ENCODE measurements at regions not wholly inside any gene's neighbourhood (a gene's known extent, or its start where the extent isn't known, plus 50 kb on each side); places are given as distances from the start of the nearest gene placed in this dataset.

DNA sequence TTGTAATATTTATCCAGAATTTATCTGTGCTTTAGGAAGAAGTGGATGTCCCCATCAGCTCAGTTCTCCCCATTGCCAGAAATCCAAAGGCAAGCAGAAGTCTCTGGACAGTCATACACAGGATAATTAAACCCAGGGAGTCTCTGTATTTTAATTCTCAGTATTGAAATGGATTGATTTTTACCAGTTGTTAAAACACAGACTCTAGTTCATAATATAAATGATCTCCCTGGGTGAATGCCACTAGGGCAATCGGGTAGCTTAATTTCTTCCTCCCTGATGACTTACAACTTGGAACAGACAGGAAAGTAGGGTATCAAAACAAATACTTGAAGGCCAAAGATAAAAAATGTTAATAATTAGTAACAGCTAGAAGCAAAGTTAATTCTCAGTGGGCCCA lies 66.5 kb upstream of the DAP start:
- peaks cover 2 to 6% (median 2%) of the 10 kb centered on the region in 3 donors for H3K27me3 Mint-ChIP-seq (ENCODE audit: low read depth in 3 of 3)
- H3K27ac Mint-ChIP-seq, result no peak overlapping the region
- peaks cover 0 to 3% of the 10 kb centered on the region in 2 donors for H3K4me1 Mint-ChIP-seq
- H3K4me3 Mint-ChIP-seq, result no peak overlapping the region
- no peaks in the 10 kb centered on the region for H3K9me3 Mint-ChIP-seq
- DNase-seq, result no peak
- no peaks in the 10 kb centered on the region for H3K36me3 Mint-ChIP-seq

DNA sequence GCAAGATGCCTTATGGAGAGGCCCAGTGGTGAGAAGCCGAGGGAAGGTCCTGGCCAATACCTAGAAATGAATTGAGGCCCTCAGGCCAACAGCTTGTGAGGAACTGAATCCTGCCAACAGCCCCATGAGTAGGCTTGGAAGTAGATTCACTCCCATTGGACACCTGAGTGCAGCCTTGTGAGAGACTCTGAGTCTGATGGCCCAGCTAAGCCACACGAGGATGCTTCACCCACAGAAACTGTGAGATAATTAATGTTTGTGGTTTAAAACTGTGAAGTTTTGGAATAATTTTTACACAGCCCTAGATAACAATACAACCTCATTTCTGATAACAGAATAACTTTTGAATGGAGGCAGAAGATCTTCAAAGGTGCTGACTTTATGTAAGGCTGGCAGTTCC lies 65.9 kb upstream of the DAP start:
- Mint-ChIP-seq H3K9me3 (no peaks in the 10 kb centered on the region), H3K4me3 (no peak overlapping the region), H3K36me3 (no peaks in the 10 kb centered on the region), H3K4me1 (peaks cover 0 to 3% of the 10 kb centered on the region in 2 donors), H3K27ac (no peak overlapping the region), H3K27me3 (ENCODE audit: low read depth in 3 of 3) (peaks cover 2 to 7% (median 6%) of the 10 kb centered on the region in 3 donors)
- DNase-seq, result no peak

DNA sequence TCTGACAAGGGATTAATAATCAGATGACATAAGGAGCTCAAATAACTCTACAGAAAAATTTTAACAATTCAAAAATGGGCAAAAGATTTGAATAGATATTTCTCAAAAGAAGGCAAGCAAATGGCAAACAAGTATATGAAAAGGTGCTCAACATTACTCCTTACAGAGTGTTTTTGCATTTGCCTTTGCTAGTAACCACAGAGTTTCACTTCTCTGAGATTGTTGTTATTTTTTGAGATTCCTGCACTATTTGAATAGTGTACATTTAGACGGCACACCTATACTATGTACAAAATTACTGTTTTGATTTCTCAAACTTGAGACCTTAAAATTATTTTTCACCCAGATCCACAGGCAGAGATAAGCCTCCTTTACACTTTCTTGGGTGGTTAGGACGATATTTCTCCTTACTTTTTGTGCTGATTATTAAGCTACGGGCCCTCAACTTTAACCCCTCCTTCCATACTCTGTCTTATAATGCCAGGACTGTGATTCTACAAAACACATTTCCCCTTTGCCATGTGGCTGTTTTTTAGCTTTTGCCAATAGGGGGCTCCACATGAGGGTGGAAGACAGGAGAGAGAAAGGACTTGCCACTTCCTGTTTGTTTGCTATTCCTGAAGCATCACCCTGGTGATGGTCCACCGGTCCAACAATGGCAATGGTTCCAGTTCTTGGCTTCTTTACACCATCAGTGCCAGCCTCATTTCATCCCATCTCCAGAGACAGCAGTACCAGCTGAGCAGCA lies 65.0 kb upstream of the DAP start:
- H3K27me3 Mint-ChIP-seq (ENCODE audit: low read depth in 3 of 3), result peaks cover 2 to 7% (median 6%) of the 10 kb centered on the region in 3 donors
- H3K9me3 Mint-ChIP-seq, result no peaks in the 10 kb centered on the region
- peaks cover 0 to 3% of the 10 kb centered on the region in 2 donors for H3K4me1 Mint-ChIP-seq
- no peak for DNase-seq
- no peaks in the 10 kb centered on the region for H3K36me3 Mint-ChIP-seq
- no peak overlapping the region for H3K4me3 Mint-ChIP-seq
- H3K27ac Mint-ChIP-seq, result no peak overlapping the region

DNA sequence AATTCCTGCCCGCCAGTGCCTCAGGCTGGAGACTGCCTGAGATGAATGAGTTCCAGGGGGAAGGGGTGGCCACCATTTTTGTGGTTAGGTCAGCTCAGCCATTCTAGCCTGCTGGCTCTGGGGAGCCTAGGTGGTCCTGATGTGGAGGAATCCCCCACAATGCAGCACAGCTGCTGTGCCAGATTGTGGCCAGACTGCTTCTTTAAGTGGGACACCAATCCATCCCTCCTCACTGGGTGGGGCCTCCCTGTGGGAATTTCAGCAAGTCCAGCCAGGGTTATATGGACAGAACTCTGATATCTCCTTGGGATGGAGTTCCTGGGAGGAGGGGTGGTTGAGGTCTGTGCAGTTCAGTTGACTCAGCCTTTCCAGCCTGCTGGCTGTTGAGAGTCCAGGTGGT lies 51.2 kb upstream of the DAP start:
- Mint-ChIP-seq H3K4me1 (no peaks in the 10 kb centered on the region), H3K4me3 (no peak overlapping the region), H3K27ac (no peak overlapping the region), H3K9me3 (peaks cover 0 to 7% (median 0%) of the 10 kb centered on the region in 6 donors), H3K36me3 (no peaks in the 10 kb centered on the region), H3K27me3 (ENCODE audit: low read depth in 3 of 3) (peaks cover 3 to 29% (median 14%) of the 10 kb centered on the region in 3 donors)
- DNase-seq, result no peak
